ENCODE measurements at regions not wholly inside any gene's neighbourhood (a gene's known extent, or its start where the extent isn't known, plus 50 kb on each side); places are given as distances from the start of the nearest gene placed in this dataset.

GRCh38 chr12:17352164-17352563 is 737.8 kb downstream of the RERGL start:
- TF ChIP-seq EP300 (IDR thresholded peaks at IDR 0.05) (no peak), CTCF (IDR thresholded peaks at IDR 0.05) (no peak)
